HEK293 (cell line): ENCODE measurements at regions not wholly inside any gene's neighbourhood (a gene's known extent, or its start where the extent isn't known, plus 50 kb on each side); places are given as distances from the start of the nearest gene placed in this dataset.

Experiments used
- CTCF ChIA-PET: fragments of 350-600 bp; formaldehyde crosslinking; extraction: SDS; loops from one replicate; lab custom pipeline; 2021; ENCODE audit warnings: antibody characterized with exemption; lab: Yijun Ruan, JAX
- POLR2A ChIA-PET: fragments of 300-600 bp; formaldehyde crosslinking; extraction: SDS; loops from one replicate; lab custom pipeline; 2020; ENCODE audit warnings: antibody characterized with exemption, inconsistent platforms; lab: Yijun Ruan, JAX
- H3K27ac ChIP-seq: fragments of 200-500 bp; sonication (Bioruptor generic); 2 replicates; pipeline ENCODE4 v1.5.1; 2014; ENCODE audit warnings: low read depth, low read length, control low read depth, inconsistent platforms; ENCODE audit errors: extremely low read depth
- H3K36me3 ChIP-seq, 2 experiments: fragments of 200-500 bp in 1 of 2; sonication (Bioruptor generic) in 1 of 2; 1 replicate in 1 of 2; 2 replicates in 1 of 2; pipeline ENCODE4 v1.5.1; 2014 to 2017; ENCODE audit warnings: inconsistent platforms in 2 of 2, low read length in 2 of 2; ENCODE audit not compliant: control insufficient read depth in 2 of 2, insufficient read depth in 1 of 2
- H3K4me1 ChIP-seq: fragments of 200-500 bp; sonication (Bioruptor generic); 2 replicates; pipeline ENCODE4 v1.5.1; 2014; ENCODE audit warnings: mild to moderate bottlenecking, low read length, inconsistent platforms; ENCODE audit not compliant: control insufficient read depth, insufficient read depth
- H3K4me3 ChIP-seq: 2 replicates; pipeline ENCODE4 v1.5.1; 2011; ENCODE audit warnings: low read depth, mild to moderate bottlenecking, control low read depth, low read length, moderate library complexity
- H3K9me3 ChIP-seq: fragments of 200-500 bp; sonication (Bioruptor generic); 2 replicates; pipeline ENCODE4 v1.5.1; 2014; ENCODE audit warnings: low read depth, low read length, inconsistent platforms; ENCODE audit not compliant: control insufficient read depth, insufficient read depth
- GLI2 ChIP-seq: fragments of 450-650 bp; formaldehyde crosslinking; IDR thresholded peaks from 2 replicates; pipeline ENCODE4; 2017; ENCODE audit warnings: missing biosample characterization, missing genetic modification characterization, low read depth, borderline replicate concordance
- HOXA7 ChIP-seq: sonication (generic); formaldehyde crosslinking; IDR thresholded peaks from 2 replicates; pipeline ENCODE4 v1.8.1; 2022; ENCODE audit warnings: missing genetic modification reagents, borderline replicate concordance
- MZF1 ChIP-seq: fragments of 450-650 bp; formaldehyde crosslinking; IDR thresholded peaks from 2 replicates; pipeline ENCODE4 v1.5.1; 2017; ENCODE audit warnings: missing biosample characterization, missing genetic modification characterization, borderline replicate concordance
- RBAK ChIP-seq: fragments of 450-650 bp; formaldehyde crosslinking; IDR thresholded peaks from 2 replicates; pipeline ENCODE4 v1.5.1; 2016; ENCODE audit warnings: missing biosample characterization, missing genetic modification characterization
- SP2 ChIP-seq: fragments of 450-650 bp; formaldehyde crosslinking; IDR thresholded peaks from 2 replicates; pipeline ENCODE4 v1.5.1; 2016; ENCODE audit warnings: missing biosample characterization, missing genetic modification characterization
- WT1 ChIP-seq: fragments of 450-650 bp; formaldehyde crosslinking; IDR thresholded peaks from 2 replicates; pipeline ENCODE4 v1.5.1; 2016; ENCODE audit warnings: missing biosample characterization, missing genetic modification characterization
- ZBTB21 ChIP-seq: fragments of 450-650 bp; formaldehyde crosslinking; IDR thresholded peaks from 2 replicates; pipeline ENCODE4 v1.5.1; 2017; ENCODE audit warnings: missing biosample characterization, missing genetic modification characterization
- ZBTB7A ChIP-seq: fragments of 450-650 bp; formaldehyde crosslinking; IDR thresholded peaks from 2 replicates; pipeline ENCODE4 v1.5.1; 2016; ENCODE audit warnings: low read depth, missing biosample characterization, missing genetic modification characterization
- ZNF202 ChIP-seq: fragments of 450-650 bp; formaldehyde crosslinking; IDR thresholded peaks from 2 replicates; pipeline ENCODE4 v1.5.1; 2016; ENCODE audit warnings: missing biosample characterization, missing genetic modification characterization, borderline replicate concordance
- ZNF214 ChIP-seq: fragments of 450-650 bp; formaldehyde crosslinking; IDR thresholded peaks from 2 replicates; pipeline ENCODE4 v1.5.1; 2017; ENCODE audit warnings: missing biosample characterization, mild to moderate bottlenecking, missing genetic modification characterization, borderline replicate concordance
- ZNF292 ChIP-seq: fragments of 450-650 bp; formaldehyde crosslinking; IDR thresholded peaks from 2 replicates; pipeline ENCODE4 v1.5.1; 2016; ENCODE audit warnings: low read depth, missing biosample characterization, missing genetic modification characterization, borderline replicate concordance
- ZNF416 ChIP-seq: fragments of 450-650 bp; formaldehyde crosslinking; IDR thresholded peaks from 2 replicates; pipeline ENCODE4 v1.5.1; 2016; ENCODE audit warnings: missing biosample characterization, missing genetic modification characterization
- ZNF560 ChIP-seq: fragments of 450-650 bp; formaldehyde crosslinking; IDR thresholded peaks from 2 replicates; pipeline ENCODE4 v1.5.1; 2017; ENCODE audit warnings: missing biosample characterization, missing genetic modification characterization, borderline replicate concordance
- ZNF561 ChIP-seq: fragments of 450-650 bp; IDR thresholded peaks from 2 replicates; pipeline ENCODE4 v1.5.1; 2018; ENCODE audit warnings: missing biosample characterization, missing genetic modification characterization, borderline replicate concordance
- ZNF610 ChIP-seq: fragments of 450-650 bp; formaldehyde crosslinking; IDR thresholded peaks from 2 replicates; pipeline ENCODE4 v1.5.1; 2016; ENCODE audit warnings: missing biosample characterization, missing genetic modification characterization, borderline replicate concordance
- ZNF670 ChIP-seq: fragments of 450-650 bp; formaldehyde crosslinking; IDR thresholded peaks from 2 replicates; pipeline ENCODE4 v1.5.1; 2016; ENCODE audit warnings: missing biosample characterization, missing genetic modification characterization, low read depth
- ZNF747 ChIP-seq: fragments of 450-650 bp; formaldehyde crosslinking; IDR thresholded peaks from 2 replicates; pipeline ENCODE4 v1.5.1; 2016; ENCODE audit warnings: missing biosample characterization, missing genetic modification characterization
- TF ChIP-seq, protein P1 (sequence below): fragments of 450-650 bp; formaldehyde crosslinking; IDR thresholded peaks from 2 replicates; pipeline ENCODE4 v1.5.1; 2016; ENCODE audit warnings: missing biosample characterization, missing genetic modification characterization
- TF ChIP-seq, protein P2 (sequence below): fragments of 450-650 bp; formaldehyde crosslinking; IDR thresholded peaks from 2 replicates; pipeline ENCODE4 v1.5.1; 2017; ENCODE audit warnings: missing biosample characterization, missing genetic modification characterization
- TF ChIP-seq, protein P3 (sequence below): fragments of 450-650 bp; formaldehyde crosslinking; IDR thresholded peaks from 2 replicates; pipeline ENCODE4 v1.5.1; 2016; ENCODE audit warnings: missing biosample characterization, missing genetic modification characterization
- TF ChIP-seq, protein P4 (sequence below): fragments of 450-650 bp; formaldehyde crosslinking; IDR thresholded peaks from 2 replicates; pipeline ENCODE4 v1.5.1; 2016; ENCODE audit warnings: missing biosample characterization, missing genetic modification characterization, borderline replicate concordance

DNA sequence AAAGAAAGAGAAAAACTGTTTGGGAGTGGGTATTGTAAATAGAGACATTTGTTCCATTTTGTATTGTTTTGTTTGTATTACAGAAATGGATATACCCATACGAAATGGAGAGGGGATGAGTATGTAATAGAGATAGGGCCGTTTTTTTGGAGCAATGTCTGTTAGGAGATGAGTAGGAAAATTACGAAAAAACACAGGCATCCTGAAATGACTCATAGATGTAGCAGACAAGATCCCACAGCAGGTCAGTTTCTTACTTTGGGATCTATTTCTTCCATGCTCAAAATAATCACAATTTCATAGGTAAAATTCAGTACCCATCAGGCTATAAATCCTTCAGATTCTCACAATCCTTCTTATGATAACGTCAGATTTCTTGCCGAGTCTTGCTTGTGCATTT lies 779.4 kb upstream of the SLITRK1 start:
- H3K4me1 ChIP-seq, result no peaks in the 10 kb centered on the region
- CTCF ChIA-PET, result no interaction called here

DNA sequence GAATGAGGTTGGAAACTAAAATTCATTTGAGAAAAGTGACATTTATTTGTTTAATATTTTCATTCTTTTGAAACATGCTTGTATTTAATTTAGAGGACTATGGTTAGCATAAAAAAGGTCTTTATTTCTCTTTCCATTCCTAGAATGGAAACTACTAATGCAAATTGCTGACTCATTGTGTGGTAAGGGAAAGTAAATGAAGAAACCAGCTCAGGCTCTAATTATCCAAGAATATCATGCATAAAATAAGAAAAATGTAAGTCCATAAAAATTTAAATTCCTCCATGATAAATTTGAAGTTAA lies 777.0 kb upstream of the SLITRK1 start:
- POLR2A ChIA-PET, result interaction anchor here (0.5 kb wide), 1 partner anchor 493 kb away, joined by 3 read pairs; no protein-coding TSS in a partner anchor
- Histone ChIP-seq H3K27ac (no peak overlapping the region), H3K36me3 (no peaks in the 10 kb centered on the region), H3K4me3 (no peak overlapping the region), H3K4me1 (no peaks in the 10 kb centered on the region), H3K9me3 (no peaks in the 10 kb centered on the region)
- CTCF ChIA-PET, result interaction anchor here (0.7 kb wide), 1 partner anchor 17 kb away, joined by 3 read pairs; no protein-coding TSS in a partner anchor
- TF ChIP-seq, protein P1, sequence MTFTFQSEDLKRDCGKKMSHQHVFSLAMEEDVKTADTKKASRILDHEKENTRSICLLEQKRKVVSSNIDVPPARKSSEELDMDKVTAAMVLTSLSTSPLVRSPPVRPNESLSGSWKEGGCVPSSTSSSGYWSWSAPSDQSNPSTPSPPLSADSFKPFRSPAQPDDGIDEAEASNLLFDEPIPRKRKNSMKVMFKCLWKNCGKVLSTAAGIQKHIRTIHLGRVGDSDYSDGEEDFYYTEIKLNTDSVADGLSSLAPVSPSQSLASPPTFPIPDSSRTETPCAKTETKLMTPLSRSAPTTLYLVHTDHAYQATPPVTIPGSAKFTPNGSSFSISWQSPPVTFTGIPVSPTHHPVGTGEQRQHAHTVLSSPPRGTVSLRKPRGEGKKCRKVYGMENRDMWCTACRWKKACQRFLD, result no peak
- TF ChIP-seq RBAK (tag by site-specific recombination), result no peak
- no peak for TF ChIP-seq SP2 (tag by site-specific recombination)
- TF ChIP-seq HOXA7, result no peak
- TF ChIP-seq ZNF202 (tag by site-specific recombination), result no peak
- TF ChIP-seq, protein P2, sequence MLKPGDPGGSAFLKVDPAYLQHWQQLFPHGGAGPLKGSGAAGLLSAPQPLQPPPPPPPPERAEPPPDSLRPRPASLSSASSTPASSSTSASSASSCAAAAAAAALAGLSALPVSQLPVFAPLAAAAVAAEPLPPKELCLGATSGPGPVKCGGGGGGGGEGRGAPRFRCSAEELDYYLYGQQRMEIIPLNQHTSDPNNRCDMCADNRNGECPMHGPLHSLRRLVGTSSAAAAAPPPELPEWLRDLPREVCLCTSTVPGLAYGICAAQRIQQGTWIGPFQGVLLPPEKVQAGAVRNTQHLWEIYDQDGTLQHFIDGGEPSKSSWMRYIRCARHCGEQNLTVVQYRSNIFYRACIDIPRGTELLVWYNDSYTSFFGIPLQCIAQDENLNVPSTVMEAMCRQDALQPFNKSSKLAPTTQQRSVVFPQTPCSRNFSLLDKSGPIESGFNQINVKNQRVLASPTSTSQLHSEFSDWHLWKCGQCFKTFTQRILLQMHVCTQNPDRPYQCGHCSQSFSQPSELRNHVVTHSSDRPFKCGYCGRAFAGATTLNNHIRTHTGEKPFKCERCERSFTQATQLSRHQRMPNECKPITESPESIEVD, result no peak
- no peak for TF ChIP-seq ZNF670 (tag by site-specific recombination)
- TF ChIP-seq ZBTB21, result no peak
- TF ChIP-seq, protein P3, sequence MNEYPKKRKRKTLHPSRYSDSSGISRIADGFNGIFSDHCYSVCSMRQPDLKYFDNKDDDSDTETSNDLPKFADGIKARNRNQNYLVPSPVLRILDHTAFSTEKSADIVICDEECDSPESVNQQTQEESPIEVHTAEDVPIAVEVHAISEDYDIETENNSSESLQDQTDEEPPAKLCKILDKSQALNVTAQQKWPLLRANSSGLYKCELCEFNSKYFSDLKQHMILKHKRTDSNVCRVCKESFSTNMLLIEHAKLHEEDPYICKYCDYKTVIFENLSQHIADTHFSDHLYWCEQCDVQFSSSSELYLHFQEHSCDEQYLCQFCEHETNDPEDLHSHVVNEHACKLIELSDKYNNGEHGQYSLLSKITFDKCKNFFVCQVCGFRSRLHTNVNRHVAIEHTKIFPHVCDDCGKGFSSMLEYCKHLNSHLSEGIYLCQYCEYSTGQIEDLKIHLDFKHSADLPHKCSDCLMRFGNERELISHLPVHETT (tag by site-specific recombination), result no peak
- TF ChIP-seq ZNF610 (tag by site-specific recombination), result no peak
- TF ChIP-seq ZNF561 (tag by site-specific recombination), result no peak
- TF ChIP-seq ZBTB7A, result no peak
- no peak for TF ChIP-seq ZNF416
- no peak for TF ChIP-seq ZNF560 (tag by site-specific recombination)
- no peak for TF ChIP-seq ZNF747 (tag by site-specific recombination)
- no peak for TF ChIP-seq WT1 (tag by site-specific recombination)
- TF ChIP-seq, protein P4, sequence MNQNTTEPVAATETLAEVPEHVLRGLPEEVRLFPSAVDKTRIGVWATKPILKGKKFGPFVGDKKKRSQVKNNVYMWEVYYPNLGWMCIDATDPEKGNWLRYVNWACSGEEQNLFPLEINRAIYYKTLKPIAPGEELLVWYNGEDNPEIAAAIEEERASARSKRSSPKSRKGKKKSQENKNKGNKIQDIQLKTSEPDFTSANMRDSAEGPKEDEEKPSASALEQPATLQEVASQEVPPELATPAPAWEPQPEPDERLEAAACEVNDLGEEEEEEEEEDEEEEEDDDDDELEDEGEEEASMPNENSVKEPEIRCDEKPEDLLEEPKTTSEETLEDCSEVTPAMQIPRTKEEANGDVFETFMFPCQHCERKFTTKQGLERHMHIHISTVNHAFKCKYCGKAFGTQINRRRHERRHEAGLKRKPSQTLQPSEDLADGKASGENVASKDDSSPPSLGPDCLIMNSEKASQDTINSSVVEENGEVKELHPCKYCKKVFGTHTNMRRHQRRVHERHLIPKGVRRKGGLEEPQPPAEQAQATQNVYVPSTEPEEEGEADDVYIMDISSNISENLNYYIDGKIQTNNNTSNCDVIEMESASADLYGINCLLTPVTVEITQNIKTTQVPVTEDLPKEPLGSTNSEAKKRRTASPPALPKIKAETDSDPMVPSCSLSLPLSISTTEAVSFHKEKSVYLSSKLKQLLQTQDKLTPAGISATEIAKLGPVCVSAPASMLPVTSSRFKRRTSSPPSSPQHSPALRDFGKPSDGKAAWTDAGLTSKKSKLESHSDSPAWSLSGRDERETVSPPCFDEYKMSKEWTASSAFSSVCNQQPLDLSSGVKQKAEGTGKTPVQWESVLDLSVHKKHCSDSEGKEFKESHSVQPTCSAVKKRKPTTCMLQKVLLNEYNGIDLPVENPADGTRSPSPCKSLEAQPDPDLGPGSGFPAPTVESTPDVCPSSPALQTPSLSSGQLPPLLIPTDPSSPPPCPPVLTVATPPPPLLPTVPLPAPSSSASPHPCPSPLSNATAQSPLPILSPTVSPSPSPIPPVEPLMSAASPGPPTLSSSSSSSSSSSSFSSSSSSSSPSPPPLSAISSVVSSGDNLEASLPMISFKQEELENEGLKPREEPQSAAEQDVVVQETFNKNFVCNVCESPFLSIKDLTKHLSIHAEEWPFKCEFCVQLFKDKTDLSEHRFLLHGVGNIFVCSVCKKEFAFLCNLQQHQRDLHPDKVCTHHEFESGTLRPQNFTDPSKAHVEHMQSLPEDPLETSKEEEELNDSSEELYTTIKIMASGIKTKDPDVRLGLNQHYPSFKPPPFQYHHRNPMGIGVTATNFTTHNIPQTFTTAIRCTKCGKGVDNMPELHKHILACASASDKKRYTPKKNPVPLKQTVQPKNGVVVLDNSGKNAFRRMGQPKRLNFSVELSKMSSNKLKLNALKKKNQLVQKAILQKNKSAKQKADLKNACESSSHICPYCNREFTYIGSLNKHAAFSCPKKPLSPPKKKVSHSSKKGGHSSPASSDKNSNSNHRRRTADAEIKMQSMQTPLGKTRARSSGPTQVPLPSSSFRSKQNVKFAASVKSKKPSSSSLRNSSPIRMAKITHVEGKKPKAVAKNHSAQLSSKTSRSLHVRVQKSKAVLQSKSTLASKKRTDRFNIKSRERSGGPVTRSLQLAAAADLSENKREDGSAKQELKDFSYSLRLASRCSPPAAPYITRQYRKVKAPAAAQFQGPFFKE (tag by site-specific recombination), result no peak

More for the DNA sequence above, 779.4 kb upstream of the SLITRK1 start:
- Histone ChIP-seq H3K9me3 (no peaks in the 10 kb centered on the region), H3K27ac (no peak overlapping the region), H3K4me3 (no peak overlapping the region), H3K36me3 (no peaks in the 10 kb centered on the region)
- TF ChIP-seq MZF1 (tag by site-specific recombination) (no peak), GLI2 (tag by site-specific recombination) (no peak), ZNF214 (no peak), ZNF292 (no peak)
- POLR2A ChIA-PET, result no interaction called here
